BJ (cell line): ENCODE measurements at regions not wholly inside any gene's neighbourhood (a gene's known extent, or its start where the extent isn't known, plus 50 kb on each side); places are given as distances from the start of the nearest gene placed in this dataset.

Experiments
- CTCF ChIA-PET: fragments of 350-600 bp; formaldehyde crosslinking; extraction: SDS; loops from one replicate; lab custom pipeline; 2021; ENCODE audit warnings: antibody characterized with exemption, inconsistent platforms; lab: Yijun Ruan, JAX
- POLR2A ChIA-PET: fragments of 300-600 bp; sonication (Branson Sonifier 250); formaldehyde crosslinking; extraction: SDS; loops from one replicate; lab custom pipeline; 2021; ENCODE audit warnings: antibody characterized with exemption; lab: Charles Lee
- DNase-seq: peaks from one replicate; pipeline ENCODE4 v3.0.0-alpha.2; 2011; ENCODE audit warnings: low read depth
- H3K27me3 ChIP-seq: 2 replicates; pipeline ENCODE4 v1.6.0; 2011; ENCODE audit warnings: low read length; ENCODE audit not compliant: control insufficient read depth, insufficient read depth
- H3K36me3 ChIP-seq: 2 replicates; pipeline ENCODE4 v1.5.1; 2011; ENCODE audit warnings: low read length; ENCODE audit not compliant: control insufficient read depth, insufficient read depth
- H3K4me3 ChIP-seq: 2 replicates; pipeline ENCODE4 v1.5.1; 2011; ENCODE audit warnings: low read depth, mild to moderate bottlenecking, control low read depth, low read length
- TF ChIP-seq, protein P1 (sequence below): IDR thresholded peaks from 2 replicates; pipeline ENCODE4 v1.5.1; 2011; ENCODE audit warnings: low read depth, mild to moderate bottlenecking, control low read depth, inconsistent platforms, low read length, moderate library complexity; ENCODE audit not compliant: insufficient read depth

DNA sequence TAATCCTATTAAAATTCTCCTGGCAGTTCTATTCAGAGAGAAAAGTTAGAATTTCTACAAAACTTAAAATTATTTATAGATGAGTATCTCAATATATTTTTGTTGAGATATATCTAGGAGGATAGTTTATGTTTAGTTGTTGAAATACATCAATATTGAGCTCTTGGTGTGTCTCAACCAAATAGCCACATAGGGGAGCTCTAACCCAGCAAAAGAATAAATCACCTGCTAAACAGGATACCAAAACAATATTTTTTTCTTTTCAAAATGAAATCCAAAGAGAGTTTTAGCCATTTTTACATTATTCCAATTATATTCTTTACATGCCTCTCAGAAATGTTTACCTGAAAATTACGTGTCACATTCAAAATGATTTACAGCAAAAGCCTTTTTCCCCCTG is 954.7 kb downstream of the SLITRK6 start:
- TF ChIP-seq, protein P1, sequence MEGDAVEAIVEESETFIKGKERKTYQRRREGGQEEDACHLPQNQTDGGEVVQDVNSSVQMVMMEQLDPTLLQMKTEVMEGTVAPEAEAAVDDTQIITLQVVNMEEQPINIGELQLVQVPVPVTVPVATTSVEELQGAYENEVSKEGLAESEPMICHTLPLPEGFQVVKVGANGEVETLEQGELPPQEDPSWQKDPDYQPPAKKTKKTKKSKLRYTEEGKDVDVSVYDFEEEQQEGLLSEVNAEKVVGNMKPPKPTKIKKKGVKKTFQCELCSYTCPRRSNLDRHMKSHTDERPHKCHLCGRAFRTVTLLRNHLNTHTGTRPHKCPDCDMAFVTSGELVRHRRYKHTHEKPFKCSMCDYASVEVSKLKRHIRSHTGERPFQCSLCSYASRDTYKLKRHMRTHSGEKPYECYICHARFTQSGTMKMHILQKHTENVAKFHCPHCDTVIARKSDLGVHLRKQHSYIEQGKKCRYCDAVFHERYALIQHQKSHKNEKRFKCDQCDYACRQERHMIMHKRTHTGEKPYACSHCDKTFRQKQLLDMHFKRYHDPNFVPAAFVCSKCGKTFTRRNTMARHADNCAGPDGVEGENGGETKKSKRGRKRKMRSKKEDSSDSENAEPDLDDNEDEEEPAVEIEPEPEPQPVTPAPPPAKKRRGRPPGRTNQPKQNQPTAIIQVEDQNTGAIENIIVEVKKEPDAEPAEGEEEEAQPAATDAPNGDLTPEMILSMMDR, result no peak
- Histone ChIP-seq H3K4me3 (no peak overlapping the region), H3K27me3 (no peaks in the 10 kb centered on the region), H3K36me3 (no peaks in the 10 kb centered on the region)
- CTCF ChIA-PET, result no interaction called here
- DNase-seq, result no peak
- POLR2A ChIA-PET, result no interaction called here

DNA sequence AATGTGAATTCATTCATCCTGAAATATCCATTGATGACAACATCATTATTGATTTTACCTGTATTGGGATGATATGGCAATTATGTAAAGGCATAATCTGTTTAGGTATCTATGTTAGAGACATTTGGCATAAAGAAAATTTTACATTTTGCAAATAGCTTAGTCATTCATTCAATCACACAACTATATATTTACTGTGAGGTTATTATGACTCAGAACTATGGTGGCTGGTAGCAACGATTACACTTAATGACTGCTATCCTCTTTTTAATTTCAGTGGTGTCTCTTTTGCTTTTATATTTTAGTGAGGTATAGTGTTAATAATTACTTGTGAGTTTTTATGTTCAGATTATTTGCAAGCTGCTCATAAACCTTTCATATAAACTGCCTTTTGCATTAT is 955.9 kb downstream of the SLITRK6 start:
- Histone ChIP-seq H3K27me3 (no peaks in the 10 kb centered on the region), H3K36me3 (no peaks in the 10 kb centered on the region), H3K4me3 (no peak overlapping the region)
- TF ChIP-seq, protein P1, result no peak
- ChIA-PET CTCF (no interaction called here), POLR2A (no interaction called here)
- no peak for DNase-seq

DNA sequence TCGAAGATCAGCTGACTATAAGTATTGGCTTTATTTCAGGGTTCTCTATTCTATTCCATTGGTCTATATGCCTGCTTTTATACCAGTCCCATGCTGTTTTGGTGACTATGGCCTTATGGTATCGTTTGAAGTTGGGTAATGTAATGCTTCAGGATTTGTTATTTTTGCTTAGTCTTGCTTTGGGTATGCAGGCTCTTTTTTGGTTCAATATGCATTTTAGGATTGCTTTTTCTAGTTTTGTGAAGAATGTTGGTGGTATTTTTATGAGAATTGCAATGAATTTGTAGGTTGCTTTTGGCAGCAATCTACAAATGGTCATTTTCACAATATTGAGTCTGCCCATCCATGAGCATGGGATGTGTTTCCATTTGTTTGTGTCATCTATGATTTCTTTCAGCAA is 951.9 kb upstream of the SLITRK1 start:
- CTCF ChIA-PET, result no interaction called here
- no peaks in the 10 kb centered on the region for H3K27me3 ChIP-seq
- no peaks in the 10 kb centered on the region for H3K36me3 ChIP-seq
- TF ChIP-seq, protein P1, result no peak
- DNase-seq, result no peak
- H3K4me3 ChIP-seq, result no peak overlapping the region
- POLR2A ChIA-PET, result no interaction called here

DNA sequence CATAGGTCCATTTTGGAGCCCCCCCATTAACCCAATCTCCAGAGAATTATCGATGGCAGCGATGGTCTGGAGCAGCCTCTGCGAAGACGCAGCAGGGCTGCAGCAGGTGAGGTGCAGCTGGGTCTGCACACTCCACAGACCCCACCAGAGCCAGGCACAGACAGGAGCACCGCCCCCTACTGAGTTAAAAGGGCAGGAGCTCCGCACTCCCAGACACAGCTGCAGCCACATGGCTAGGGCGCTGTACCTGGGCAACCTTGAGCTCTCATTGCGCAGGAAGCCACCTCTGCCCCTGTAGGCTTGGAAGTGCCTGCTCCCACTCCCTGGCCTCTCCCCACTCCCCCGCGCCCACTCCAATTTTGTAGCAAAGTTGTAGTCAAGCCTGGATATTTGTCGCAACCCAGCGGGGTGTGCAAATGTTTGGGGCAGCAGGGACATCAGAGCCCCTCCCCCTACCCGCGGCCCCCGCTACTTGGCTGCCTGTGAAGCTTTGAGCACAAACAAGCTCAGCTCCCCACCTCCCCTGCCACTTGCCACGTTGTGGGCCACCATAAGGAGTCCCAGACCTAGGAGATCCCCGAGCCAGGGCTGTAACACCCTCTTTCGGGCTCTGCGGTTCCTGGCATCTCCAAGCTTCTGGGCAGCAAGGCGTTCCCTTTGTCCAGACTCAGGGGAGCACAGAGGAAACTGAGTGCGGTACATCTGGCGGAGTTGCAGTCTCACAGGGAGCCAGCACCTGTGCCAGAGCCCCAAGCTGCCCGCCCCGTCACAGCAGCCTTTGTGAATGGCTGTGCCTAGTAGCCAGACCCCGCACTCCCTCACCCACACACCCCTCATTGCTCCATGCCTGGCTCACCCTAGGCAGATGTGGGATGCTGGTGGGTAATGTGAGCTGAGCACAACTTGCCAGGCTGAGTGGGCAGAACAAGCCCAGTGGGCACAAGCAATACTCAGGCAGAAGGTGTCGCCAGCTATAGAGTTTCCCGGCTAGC is 949.7 kb upstream of the SLITRK1 start:
- ChIA-PET CTCF (interaction anchor here (0.6 kb wide), 1 partner anchor 12 kb away, joined by 3 read pairs; no protein-coding TSS in a partner anchor), POLR2A (no interaction called here)
- no peaks in the 10 kb centered on the region for H3K27me3 ChIP-seq
- H3K36me3 ChIP-seq, result no peaks in the 10 kb centered on the region
- H3K4me3 ChIP-seq, result no peak overlapping the region
- DNase-seq, result no peak
- TF ChIP-seq, protein P1, result no peak

DNA sequence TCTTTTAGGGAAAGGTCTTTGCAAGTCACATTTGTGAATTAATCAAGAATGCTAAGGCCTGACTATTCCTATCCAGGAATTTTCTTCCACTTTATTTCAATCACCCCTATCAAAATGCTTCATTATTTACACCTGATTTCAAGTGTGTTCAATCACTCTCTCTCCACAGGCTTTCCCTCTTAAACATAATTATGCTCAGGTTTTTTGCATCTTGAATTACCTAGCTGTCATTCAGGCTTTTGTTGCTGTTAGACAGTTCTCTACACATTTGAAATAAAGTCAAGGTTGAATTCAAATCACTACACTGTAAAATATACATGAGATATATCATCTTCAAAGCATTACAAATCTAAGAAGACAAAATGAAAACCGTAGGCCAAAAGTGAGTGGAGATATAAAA is 941.3 kb upstream of the SLITRK1 start:
- H3K36me3 ChIP-seq, result no peaks in the 10 kb centered on the region
- H3K4me3 ChIP-seq, result no peak overlapping the region
- TF ChIP-seq, protein P1, result no peak
- ChIA-PET POLR2A (no interaction called here), CTCF (no interaction called here)
- no peaks in the 10 kb centered on the region for H3K27me3 ChIP-seq
- no peak for DNase-seq
